ENCODE measurements at regions not wholly inside any gene's neighbourhood (a gene's known extent, or its start where the extent isn't known, plus 50 kb on each side); places are given as distances from the start of the nearest gene placed in this dataset.
A peak's percentile ranks its signal among the peaks of the same experiment; 100 is the strongest.

- intact Hi-C loops (cut with DNase I), result no loop called here
- DNase-seq, result no peak
These were observed 193.6 kb upstream of the BANK1 start for GRCh38 chr4:101596781-101597552.

GRCh38 chr4:101594588-101594987 lies 195.9 kb upstream of the BANK1 start:
- DNase-seq, result no peak
- intact Hi-C loops (cut with DNase I), result no loop called here

- no peak for DNase-seq
- intact Hi-C loops (cut with DNase I), result no loop called here
These were observed 196.9 kb upstream of the BANK1 start for GRCh38 chr4:101593666-101594065.

- DNase-seq, result no peak
- intact Hi-C loops (cut with DNase I), result no loop called here
These were observed 206.2 kb upstream of the BANK1 start for GRCh38 chr4:101584306-101584705.

- intact Hi-C loops (cut with DNase I), result no loop called here
These were observed 215.8 kb upstream of the PPP3CA start for GRCh38 chr4:101563126-101563525.

GRCh38 chr4:101556842-101557241 lies 209.5 kb upstream of the PPP3CA start:
- intact Hi-C loops (cut with DNase I), result no loop called here

More at GRCh38 chr4:101563126-101563525, 215.8 kb upstream of the PPP3CA start:
- DNase-seq, result peak in 1 of 10 donors; percentile 26

GRCh38 chr4:101555341-101555880 lies 208.1 kb upstream of the PPP3CA start:
- intact Hi-C loops (cut with DNase I), result no loop called here
- no peak for DNase-seq

More at GRCh38 chr4:101556842-101557241, 209.5 kb upstream of the PPP3CA start:
- DNase-seq, result no peak

- intact Hi-C loops (cut with DNase I), result no loop called here
These were observed 193.0 kb upstream of the PPP3CA start for GRCh38 chr4:101540336-101540735.

GRCh38 chr4:101528526-101528925 lies 181.2 kb upstream of the PPP3CA start:
- no peak for DNase-seq
- intact Hi-C loops (cut with DNase I), result no loop called here

More at GRCh38 chr4:101540336-101540735, 193.0 kb upstream of the PPP3CA start:
- DNase-seq, result no peak

- intact Hi-C loops (cut with DNase I), result no loop called here
- no peak for DNase-seq
These were observed 179.9 kb upstream of the PPP3CA start for GRCh38 chr4:101527188-101527587.

- DNase-seq, result no peak
- intact Hi-C loops (cut with DNase I), result no loop called here
These were observed 168.2 kb upstream of the PPP3CA start for GRCh38 chr4:101515566-101515965.

- no peak for DNase-seq
- intact Hi-C loops (cut with DNase I), result no loop called here
These were observed 167.8 kb upstream of the PPP3CA start for GRCh38 chr4:101515099-101515498.

GRCh38 chr4:101512416-101512815 lies 165.1 kb upstream of the PPP3CA start:
- no peak for DNase-seq
- intact Hi-C loops (cut with DNase I), result no loop called here

- no peak for DNase-seq
- intact Hi-C loops (cut with DNase I), result no loop called here
These were observed 154.1 kb upstream of the PPP3CA start for GRCh38 chr4:101501421-101501820.

- no peak for DNase-seq
- intact Hi-C loops (cut with DNase I), result no loop called here
These were observed 153.4 kb upstream of the PPP3CA start for GRCh38 chr4:101500742-101501141.

- intact Hi-C loops (cut with DNase I), result no loop called here
- DNase-seq, result no peak
These were observed 127.9 kb upstream of the PPP3CA start for GRCh38 chr4:101475246-101475645.

- no peak for DNase-seq
- intact Hi-C loops (cut with DNase I), result no loop called here
These were observed 123.9 kb upstream of the PPP3CA start for GRCh38 chr4:101471201-101471600.

- intact Hi-C loops (cut with DNase I), result no loop called here
- DNase-seq, result no peak
These were observed 117.3 kb upstream of the PPP3CA start for GRCh38 chr4:101464596-101464995.

- DNase-seq, result peak in 1 of 10 donors; percentile 42
These were observed 111.6 kb upstream of the PPP3CA start for GRCh38 chr4:101458914-101459313.

GRCh38 chr4:101458473-101458872 lies 111.1 kb upstream of the PPP3CA start:
- intact Hi-C loops (cut with DNase I), result no loop called here
- DNase-seq, result peak in 1 of 10 donors; percentile 57

More at GRCh38 chr4:101458914-101459313, 111.6 kb upstream of the PPP3CA start:
- intact Hi-C loops (cut with DNase I), result no loop called here

GRCh38 chr4:101451086-101451485 lies 103.8 kb upstream of the PPP3CA start:
- no peak for DNase-seq

GRCh38 chr4:101441446-101441845 lies 94.1 kb upstream of the PPP3CA start:
- DNase-seq, result no peak
- intact Hi-C loops (cut with DNase I), result no loop called here

More at GRCh38 chr4:101451086-101451485, 103.8 kb upstream of the PPP3CA start:
- intact Hi-C loops (cut with DNase I), result no loop called here

All from posterior cingulate gyrus (tissue), 11 donors.